Sigmoid colon (tissue), 4 donors: ENCODE measurements at regions not wholly inside any gene's neighbourhood (a gene's known extent, or its start where the extent isn't known, plus 50 kb on each side); places are given as distances from the start of the nearest gene placed in this dataset.

Experiments used
- EP300 ChIP-seq, 4 donors: sonication (generic); formaldehyde crosslinking; IDR thresholded peaks; one replicate each; pipeline ENCODE4 v1.6.1; 2017; ENCODE audit warnings: antibody characterized with exemption in 4 of 4
- POLR2A ChIP-seq, 2 donors: fragments of 450-650 bp; IDR thresholded peaks; one replicate each; pipeline ENCODE4 v1.6.1; 2016; ENCODE audit warnings: antibody characterized with exemption in 2 of 2, mild to moderate bottlenecking in 2 of 2, moderate library complexity in 2 of 2

GRCh38 chr17:77474292-77474988 is 333.7 kb downstream of the SEC14L1 start:
- TF ChIP-seq POLR2A (IDR thresholded peaks at IDR 0.05) (no peak), EP300 (IDR thresholded peaks at IDR 0.05) (no peak)
